Fibroblast of upper back skin (primary cell): ENCODE measurements at regions not wholly inside any gene's neighbourhood (a gene's known extent, or its start where the extent isn't known, plus 50 kb on each side); places are given as distances from the start of the nearest gene placed in this dataset.

Experiments
- DNase-seq: peaks from one replicate; pipeline ENCODE4 v3.0.0-alpha.2; 2013

DNA sequence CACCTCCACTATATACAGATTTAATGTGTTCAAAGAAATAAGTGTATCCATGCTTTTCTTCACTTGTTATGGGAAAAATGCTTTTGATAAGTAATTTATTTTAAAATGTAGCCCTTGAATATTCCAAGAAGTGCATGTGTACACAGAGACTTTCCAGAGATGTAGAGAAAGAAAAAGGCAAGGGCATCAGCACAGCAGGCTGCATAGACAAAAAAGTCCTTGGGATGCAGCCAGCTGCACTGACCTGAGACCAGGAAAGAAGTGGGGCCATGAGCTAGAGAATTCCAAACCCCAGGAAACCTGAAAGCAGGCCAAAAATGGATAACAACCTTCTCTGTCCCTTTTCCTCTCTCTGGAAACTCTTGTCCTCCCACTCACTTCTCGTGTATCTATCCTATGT lies 51.6 kb upstream of the PRDM8 start:
- DNase-seq = no peak

DNA sequence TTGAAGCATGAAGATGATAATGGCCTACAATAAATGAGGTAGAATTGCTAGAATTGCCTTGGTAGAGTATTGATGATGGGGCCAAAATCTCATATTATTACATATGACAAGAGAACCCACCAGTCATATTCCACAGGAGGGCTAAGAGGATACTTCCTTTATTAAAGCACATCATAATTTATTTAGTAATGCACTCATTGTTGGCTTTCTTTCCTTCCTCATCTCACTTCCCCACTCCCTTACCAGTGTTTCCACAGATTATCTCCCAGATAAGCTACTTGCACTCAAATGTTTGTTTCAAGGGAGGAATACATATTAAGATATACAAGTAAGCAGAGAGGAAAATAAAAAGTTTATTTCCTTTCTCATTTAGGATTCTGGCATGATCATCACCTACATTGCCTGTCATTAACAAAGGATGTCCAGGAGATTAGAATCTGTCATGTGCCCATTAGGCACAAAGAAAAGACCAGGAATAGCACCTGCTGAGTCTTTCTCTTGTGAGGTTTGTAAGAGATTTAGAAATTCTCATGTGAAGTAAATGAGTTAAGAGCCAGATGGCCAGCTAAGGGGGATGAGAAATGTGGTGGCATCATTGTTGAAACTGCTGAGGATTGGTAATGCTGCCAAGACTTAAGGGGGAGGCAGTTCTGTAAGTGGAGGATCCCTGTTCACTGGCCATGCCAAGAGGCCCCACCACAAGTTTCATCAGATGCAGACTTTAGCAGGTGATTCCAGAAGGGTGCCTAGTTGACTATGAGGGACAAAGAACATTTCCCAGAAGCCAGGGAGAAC lies 52.4 kb upstream of the PRDM8 start:
- no peak for DNase-seq

DNA sequence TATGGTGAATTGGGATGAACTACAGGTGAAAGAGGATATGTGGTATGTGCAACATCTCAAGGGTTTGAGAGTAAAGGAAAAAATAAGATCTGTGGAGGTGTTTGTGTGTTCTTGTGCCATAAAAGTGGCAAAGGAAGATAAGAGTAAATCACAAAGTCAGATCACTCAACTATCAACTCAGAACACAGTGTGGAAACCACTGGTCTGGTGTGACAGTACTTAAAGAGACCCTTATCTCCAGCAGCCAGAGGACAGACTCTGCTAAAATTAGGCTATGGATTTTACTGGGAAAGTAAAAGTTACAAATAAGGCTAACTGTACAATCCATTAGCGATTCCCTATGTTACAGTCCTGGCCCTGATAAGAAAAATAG lies 54.0 kb upstream of the PRDM8 start:
- no peak for DNase-seq

DNA sequence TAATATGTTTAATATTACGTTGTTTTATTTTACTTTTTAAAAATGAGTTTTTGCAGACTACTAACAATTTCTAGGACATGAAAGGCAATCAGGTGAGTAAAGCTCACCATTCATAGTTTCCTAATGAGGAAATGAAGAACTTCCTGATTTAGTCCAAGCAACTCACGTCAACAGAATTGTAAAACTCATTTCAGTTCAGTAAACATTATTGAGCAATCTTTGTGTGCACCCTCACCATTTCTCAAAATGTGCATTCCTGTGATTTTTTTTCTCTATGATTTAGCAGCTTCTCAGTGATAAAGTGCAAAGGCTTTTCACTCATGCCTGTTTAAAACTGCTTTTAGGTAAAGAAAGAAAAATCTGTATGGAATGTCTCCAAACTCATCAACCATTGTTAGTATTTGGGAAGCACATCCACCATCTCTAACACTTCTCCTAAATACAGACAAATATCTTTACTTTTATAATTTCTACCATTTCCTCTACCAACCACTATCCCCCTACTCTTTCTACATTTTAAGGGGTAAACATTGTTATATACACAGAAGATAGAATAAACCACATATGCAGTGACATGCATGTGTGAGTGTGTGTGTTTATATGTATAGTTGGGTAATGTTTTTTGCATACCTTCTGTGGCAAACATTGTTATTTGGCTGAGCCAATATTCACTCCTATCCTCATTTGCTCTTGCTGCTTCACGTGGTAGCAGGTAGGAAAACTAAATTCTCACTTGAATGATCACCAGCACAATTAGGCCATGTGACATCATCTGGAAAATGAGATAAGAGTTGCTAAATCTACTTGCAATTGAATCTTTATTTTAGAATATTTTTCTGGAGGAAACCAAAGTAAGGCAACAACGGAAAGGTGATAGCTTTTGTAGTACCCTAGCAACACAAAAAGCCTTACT lies 54.7 kb upstream of the PRDM8 start:
- peak; percentile 5 for DNase-seq

DNA sequence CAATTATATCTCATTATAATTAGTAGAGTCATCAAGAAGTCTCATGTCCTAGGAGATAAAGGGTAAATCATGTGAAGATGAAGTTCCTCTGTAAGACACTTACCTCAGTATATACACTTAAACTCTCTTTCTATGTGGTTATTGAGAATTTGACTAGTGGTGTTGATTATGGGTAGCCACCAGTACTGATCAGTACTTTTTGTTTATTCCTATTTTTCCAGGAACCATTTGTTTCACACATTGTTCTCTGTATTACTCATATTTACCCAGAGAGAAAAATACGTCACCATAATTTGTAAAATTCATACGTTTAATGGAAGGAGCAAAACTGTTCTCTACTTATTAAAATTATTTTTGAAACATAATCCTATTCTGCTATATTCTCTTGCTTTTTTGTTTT lies 55.8 kb upstream of the PRDM8 start:
- no peak for DNase-seq

DNA sequence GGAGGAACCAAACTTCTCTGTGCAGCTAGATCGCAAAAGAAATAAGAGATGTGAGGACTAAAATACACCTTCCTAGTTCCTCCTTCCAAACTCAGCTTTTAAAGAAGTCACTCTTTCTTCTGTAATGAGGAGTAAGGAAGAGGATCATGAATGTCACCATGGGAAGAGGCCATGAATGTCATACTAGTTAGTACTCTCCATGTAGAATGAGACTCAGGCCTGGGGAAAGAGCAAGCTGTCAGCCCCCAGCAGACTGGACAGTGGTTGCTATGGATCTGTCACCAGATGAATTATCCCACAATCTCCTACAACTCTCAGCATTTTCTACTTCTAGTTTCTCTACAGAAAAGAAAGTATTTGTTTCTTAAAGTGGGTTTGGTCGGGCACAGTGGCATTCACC lies 57.1 kb upstream of the PRDM8 start:
- DNase-seq = no peak

DNA sequence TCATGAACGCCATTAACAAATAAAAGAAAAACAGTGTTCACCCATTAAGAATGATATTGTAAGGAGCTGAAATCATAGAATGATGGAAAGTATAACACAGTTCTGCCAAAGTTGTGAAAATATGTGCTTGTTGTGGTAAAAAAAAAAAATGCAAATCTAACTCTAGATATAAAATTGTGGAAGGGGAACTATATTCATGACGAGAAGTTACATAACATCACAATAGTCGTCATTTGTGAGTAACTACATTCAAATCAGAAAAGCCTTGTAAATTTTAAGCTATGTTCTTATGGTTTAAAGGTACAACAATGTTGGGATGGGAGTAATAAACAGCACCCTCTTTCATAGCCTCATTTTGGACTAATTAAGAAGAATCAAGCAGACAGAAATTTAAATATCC lies 57.6 kb upstream of the PRDM8 start:
- no peak for DNase-seq

DNA sequence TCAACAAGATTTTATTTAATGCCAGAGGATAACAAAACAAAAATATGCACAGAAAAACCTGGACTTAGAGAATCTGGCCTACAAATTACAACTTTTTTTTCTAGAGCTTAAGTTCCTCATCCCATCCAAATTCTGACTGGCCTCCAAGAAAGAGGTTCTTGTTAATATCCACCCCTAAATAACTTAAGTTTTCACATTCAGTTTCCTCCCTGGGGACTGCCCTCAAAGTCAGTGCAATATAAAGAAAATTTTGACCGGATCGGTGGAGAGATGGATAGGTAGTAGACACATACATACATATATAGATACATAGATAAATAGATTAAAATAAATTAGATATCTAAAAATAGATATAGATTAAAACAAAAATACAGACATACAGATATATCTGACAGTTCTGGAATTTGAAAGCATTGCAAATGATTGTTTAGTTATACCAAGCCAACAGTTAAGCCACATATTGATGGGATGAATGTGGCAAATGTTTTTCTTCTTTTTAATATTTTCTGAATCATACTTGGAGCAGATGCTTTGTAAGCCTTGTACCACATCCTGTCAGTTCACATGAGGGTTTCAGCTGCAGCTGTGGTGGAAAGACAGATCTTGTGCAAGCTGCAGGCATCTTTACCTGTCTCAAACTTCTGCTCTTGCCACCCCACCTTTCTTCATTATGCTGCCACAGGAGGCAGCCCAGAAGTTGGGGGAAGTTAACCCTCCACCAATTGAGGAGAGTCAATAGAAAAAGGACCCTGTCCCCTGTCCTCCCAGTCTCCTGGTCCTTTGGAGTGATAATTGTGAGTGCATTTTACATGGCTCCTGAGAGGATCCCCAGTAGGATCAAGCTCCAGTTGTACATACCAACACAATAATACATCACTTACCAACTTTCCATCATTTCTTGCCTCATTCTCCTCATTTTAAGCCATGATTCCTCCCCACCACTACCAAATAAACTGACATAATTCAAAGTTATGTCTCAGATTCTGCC lies 58.5 kb upstream of the PRDM8 start:
- DNase-seq = peak; percentile 76

DNA sequence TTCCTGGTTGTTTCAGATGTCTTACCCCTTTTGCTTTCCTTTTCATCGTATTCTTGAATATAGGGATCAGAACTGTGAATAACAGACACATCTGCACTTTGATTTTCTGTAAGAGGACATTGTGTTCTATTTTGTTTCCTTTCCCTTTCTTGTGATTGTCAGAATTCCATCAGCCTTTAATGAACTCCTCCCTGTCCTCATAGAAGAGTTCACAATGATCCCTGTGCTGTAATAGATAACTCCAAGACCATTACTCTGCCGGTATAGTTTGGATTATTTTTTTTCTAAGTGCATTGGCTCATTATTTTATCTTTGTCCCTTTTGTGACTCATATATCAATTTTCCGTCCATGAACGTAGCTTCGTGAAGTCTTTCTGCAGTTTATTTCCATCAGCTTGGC lies 59.7 kb upstream of the PRDM8 start:
- DNase-seq = no peak

DNA sequence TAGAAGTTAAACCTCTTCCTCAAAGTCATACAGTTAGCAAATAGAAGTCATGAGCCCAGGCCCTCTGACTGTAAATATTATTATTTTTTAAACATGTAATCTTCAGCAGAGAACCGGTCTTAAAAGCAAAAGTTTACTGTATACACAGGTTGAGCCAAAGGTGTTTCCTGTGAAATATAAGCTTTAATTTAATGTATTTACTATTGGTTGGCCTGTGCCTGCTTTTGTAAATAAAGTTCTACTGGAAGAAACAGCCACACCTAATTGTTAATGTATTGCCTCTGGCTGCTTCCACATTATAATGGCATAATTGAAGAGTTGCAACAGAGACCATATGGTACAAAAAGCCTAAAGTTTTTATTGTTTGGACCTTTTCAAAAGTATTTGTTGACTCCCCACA lies 61.0 kb upstream of the PRDM8 start:
- DNase-seq = no peak

DNA sequence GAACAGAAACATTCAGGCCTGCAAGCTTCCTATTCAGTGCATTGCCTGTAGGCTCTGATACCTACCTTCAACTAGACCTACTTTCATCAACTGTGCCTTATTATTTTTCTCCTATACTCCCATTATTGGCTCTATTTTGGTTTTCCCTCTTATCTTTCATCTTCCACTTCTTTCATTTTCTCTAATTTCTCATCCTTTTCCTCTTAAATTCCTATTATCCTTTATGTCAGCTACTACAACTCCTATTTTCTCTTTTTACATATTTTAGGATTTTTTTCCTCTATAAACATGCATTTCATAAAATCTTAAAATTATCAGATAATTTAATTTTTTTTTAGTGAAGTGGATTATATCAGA lies 61.6 kb upstream of the PRDM8 start:
- DNase-seq = no peak

DNA sequence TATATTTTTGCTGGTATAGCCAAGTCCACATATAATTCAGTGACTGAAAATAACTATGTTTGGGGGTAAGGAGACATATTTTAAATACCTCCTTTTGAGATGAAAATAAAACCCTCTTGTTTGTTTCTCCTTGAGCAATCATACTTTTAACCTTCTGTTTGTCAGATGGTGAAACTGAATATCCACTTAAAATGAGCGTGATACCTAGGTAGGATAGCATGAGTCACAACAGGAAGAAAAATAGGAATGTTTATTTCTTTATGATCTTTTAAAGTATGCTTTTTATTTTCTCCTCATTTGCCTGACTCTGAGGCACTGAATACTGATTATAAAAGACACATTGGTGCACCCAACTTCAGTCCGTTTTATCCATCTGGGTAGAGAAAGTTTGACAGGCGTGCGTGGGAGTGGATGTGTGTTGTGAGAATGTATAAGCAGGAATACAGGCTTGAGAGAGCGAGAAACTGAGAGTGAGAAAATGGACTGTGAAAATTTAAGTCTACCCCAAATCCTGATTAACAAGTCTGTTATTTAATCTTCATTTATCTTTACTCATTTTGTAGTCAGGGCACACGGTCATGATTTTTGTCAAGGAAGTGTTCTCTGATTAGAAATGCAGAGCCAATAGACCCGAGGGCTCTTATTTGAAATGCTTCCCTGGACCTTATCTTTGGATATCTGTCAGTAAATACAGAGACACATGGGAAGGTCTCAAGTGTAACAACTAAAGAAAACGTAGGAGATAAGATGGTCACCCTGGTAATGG lies 62.1 kb upstream of the ANTXR2 start:
- no peak for DNase-seq

DNA sequence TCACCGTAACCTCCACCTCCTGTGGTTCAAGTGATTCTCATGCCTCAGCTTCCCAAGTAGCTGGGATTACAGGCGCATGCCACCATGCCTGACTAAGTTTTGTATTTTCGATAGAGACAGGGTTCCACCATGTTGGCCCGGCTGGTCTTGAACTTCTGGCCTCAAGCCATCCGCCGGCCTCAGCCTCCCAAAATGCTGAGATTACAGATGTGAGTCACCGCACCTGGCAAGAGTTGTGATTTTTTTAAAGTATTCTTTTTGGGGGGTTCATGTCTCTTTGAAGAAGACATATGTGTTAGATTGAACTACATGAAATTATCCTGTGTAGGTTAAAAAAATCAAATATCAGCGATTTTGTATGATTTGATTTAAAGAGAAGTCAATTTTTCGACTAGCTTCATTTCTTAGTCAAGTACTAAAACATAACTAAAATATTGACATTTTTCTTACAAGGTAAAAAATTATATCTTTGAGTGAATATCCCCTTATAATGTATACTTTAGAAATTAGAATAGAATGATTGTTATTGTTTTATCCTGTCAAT lies 60.3 kb upstream of the ANTXR2 start:
- no peak for DNase-seq

DNA sequence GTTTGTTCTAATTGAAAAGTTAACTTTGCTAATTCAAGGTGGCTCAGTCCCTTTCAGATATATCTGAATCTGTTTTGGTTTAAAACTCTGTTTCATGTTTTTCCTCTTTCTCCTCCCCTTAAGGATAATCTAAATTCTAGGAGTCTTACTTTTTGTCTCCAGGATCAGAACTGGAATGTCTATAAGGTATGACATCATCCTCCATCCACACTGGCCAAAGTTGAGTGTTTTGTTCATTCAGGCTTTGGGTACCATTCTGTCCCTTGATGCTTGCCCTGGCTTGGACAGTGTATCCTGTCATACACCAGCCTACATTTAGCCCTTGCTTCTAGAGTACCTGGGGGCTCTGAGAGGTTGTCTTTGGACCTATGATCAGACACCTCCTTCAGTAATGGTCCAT lies 56.8 kb upstream of the ANTXR2 start:
- DNase-seq = no peak

DNA sequence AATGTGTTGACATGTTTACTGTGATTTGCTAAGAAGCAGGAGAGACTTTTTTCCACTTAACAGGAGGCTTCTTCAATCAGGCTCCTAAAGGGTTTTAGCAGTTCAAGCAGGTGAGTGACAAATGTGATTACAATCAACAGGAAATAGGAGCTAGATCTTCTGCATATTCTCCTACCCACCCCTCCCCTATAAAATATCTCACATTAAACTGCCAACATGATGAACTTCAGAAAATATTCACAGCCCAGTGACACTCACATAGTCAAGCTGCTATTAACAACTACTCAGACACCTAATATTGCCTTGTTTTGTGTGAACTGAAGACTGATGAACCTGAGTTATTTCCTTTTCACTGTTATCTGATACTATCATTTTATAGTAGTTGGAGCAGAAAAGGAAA lies 55.9 kb upstream of the ANTXR2 start:
- no peak for DNase-seq

DNA sequence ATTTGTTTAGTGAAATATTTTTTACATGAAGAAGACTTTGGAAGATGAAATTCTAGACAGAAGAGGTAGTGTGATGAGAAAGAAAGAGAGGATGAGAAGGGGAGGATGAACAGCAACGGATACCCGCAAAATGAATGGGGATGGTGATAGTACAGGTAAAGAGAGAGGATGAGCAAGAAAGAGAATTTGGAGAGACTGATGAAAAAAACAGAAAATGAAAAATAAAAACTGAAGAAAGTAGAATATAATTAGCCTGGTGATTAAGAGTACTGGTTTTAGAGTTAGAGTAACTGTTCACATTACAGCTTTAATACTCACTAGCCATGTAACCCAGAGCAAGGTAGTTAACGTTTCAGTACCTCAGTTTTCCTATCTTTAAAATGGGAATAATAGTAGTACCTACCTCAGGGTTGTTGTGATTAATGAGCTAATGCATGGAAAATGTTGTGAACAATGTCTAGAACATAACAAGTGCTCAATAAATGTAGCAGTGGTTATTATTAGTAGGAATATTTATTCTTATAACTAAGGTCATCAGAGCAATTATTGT lies 54.9 kb upstream of the ANTXR2 start:
- no peak for DNase-seq

DNA sequence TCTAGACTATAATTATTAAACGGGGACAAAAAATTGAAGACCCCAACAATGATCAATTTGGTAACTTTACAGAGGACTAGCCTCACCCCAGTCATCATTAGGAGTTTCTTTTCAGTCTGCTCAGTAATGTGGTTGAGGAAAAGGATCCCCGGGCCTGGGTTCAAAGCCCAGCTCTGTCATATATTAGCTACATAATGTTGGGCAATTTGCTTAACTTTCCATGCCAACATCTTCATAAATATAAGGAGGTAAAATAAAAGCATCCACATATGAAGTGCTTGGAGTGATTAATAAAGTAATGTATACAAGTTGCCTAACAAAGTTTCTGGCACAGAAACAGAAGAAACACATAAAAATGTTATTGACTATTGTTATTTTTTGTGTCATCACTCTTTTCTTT lies 53.4 kb upstream of the ANTXR2 start:
- no peak for DNase-seq

DNA sequence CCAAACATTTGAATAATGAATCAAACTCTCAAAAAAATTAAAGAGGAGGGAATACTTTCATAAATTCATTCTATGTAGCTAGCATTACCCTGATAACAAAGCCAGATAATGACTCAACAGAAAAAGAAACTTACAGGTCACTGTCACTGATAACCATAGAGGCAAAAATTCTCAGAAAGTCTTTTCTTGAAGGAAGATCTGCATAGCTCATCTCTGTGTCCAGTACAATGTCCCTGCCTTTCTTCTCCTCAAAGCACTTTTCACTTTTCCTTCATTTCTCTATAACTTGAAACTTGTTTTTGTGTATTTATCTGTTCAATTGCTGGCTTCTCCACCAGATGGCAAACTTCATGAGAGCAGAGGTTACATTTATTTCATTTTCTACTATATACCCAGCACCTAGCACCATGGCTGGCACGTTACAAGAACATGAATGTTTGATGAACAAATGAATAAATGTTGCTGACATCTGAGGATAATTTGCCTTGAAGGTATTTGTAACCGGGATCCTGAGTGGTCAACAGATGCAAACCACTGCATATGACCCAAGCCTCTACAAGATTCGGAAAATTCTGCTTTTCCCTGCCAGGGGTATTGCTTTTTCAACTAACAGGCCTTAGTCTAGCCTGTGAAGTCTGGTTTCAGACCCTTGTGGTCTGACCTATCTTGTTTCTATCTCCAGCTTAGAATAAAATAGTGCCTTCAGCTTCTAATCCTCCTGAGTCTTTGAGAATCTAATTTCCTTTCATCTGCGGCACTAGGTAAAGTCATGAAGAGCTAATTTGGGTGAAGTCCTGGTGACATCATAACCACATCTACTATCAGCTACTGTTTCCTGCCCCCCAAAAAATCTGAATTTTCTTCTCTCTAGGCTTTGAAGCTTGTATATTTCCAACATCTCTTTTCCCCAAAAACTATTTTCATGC lies 52.5 kb upstream of the ANTXR2 start:
- peak; percentile 45 for DNase-seq

DNA sequence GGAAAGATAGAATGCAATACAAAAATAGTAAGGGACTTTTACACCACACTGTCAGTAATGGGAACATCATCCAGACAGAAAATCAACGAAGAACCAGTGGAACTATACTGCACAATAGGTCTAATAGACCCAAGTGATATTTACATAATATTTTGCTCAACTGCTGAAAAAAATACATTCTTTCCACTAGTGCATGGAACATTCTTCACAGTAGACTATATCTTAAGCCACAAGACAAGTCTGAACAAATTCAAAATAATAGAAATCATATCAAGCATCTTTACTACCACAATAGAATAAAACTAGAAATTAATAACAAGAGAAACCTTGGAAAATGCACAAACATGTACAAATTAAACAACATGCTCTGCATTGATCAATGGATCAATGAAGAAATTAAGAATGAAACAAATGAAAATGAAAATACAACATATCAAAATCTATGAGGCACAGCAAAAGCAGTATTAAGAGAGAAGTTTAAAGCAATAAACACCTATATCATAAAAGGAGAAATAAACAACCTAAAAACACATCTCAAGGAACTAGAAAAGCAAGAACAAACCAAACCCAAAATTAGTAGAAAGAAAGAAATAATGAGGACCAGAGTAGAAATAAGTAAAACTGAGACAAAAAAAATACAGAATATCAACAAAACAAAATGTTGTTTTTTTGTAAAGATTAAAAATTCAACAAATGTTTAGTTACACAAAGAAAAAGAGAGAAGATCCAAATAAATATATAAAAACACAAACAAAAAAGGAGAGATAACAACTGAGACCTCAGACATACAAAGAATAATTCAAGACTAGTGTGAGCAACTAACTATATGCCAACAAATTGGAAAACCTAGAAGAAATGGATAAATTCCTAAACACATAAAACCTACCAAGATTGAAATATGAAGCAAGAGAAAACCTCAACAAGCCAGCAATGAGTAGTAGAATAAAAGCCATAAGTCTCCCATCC lies 51.5 kb upstream of the ANTXR2 start:
- DNase-seq = no peak
